Calu3 (cell line): ENCODE measurements at regions not wholly inside any gene's neighbourhood (a gene's known extent, or its start where the extent isn't known, plus 50 kb on each side); places are given as distances from the start of the nearest gene placed in this dataset.

Experiments used
- BruUV-seq: library from RNA; stranded (reverse); fragments of 400-500 nt; replicated peaks from 2 replicates; lab custom pipeline; 2021; lab: Mats Ljungman, UMichigan
- CTCF ChIA-PET: fragments of 300-600 bp; sonication (Branson Sonifier 250); formaldehyde crosslinking; loops from one replicate; lab custom pipeline; 2022; ENCODE audit warnings: antibody characterized with exemption; lab: Charles Lee
- DNase-seq: peaks from one replicate; pipeline ENCODE4 v3.0.0; 2022
- H3K27ac Mint-ChIP-seq: one replicate; pipeline ENCODE4 v1.8.0; 2022; ENCODE audit warnings: mixed read lengths; ENCODE audit not compliant: unreplicated experiment
- H3K27me3 Mint-ChIP-seq: one replicate; pipeline ENCODE4 v1.8.0; 2022; ENCODE audit warnings: mixed read lengths; ENCODE audit not compliant: unreplicated experiment
- H3K36me3 Mint-ChIP-seq: one replicate; pipeline ENCODE4 v1.8.0; 2022; ENCODE audit warnings: mild to moderate bottlenecking, moderate library complexity, mixed read lengths; ENCODE audit not compliant: insufficient read depth, unreplicated experiment
- H3K4me1 Mint-ChIP-seq: one replicate; pipeline ENCODE4 v1.8.0; 2022; ENCODE audit warnings: mild to moderate bottlenecking, low read depth, mixed read lengths; ENCODE audit not compliant: unreplicated experiment
- H3K4me3 Mint-ChIP-seq: one replicate; pipeline ENCODE4 v1.8.0; 2022; ENCODE audit warnings: mild to moderate bottlenecking, low read depth, moderate library complexity, mixed read lengths; ENCODE audit not compliant: unreplicated experiment
- H3K9me3 Mint-ChIP-seq: one replicate; pipeline ENCODE4 v1.8.0; 2022; ENCODE audit warnings: low read depth, mixed read lengths; ENCODE audit not compliant: unreplicated experiment
- CTCF ChIP-seq: fragments of 200-600 bp; IDR thresholded peaks from one replicate; pipeline ENCODE4 v1.8.0; 2022; ENCODE audit warnings: antibody characterized with exemption; ENCODE audit not compliant: unreplicated experiment
- intact Hi-C: fragments of 100-400 bp; cut with micrococcal nuclease; formaldehyde crosslinking; loops from one replicate; pipeline ENCODE4 v1.10.0; 2022; ENCODE audit not compliant: unreplicated experiment

GRCh38 chr5:66513130-66513529 lies 83.1 kb upstream of the MAST4 start:
- no peaks in the 10 kb centered on the region for H3K36me3 Mint-ChIP-seq
- intact Hi-C loops, result no loop called here
- H3K9me3 Mint-ChIP-seq, result no peaks in the 10 kb centered on the region
- no TSS peak for BruUV-seq
- H3K27ac Mint-ChIP-seq, result no peak overlapping the region
- H3K4me1 Mint-ChIP-seq, result no peaks in the 10 kb centered on the region
- no peak for DNase-seq
- no peak for TF ChIP-seq CTCF
- H3K4me3 Mint-ChIP-seq, result no peak overlapping the region
- H3K27me3 Mint-ChIP-seq, result peaks cover 78% of the 10 kb centered on the region
- CTCF ChIA-PET, result no interaction called here

GRCh38 chr5:66515209-66515608 lies 81.0 kb upstream of the MAST4 start:
- Mint-ChIP-seq H3K4me3 (no peak overlapping the region), H3K36me3 (no peaks in the 10 kb centered on the region), H3K27me3 (peaks cover 57% of the 10 kb centered on the region), H3K27ac (no peak overlapping the region), H3K9me3 (no peaks in the 10 kb centered on the region), H3K4me1 (no peaks in the 10 kb centered on the region)
- CTCF ChIA-PET, result no interaction called here
- BruUV-seq, result no TSS peak
- intact Hi-C loops, result no loop called here
- no peak for DNase-seq
- TF ChIP-seq CTCF, result no peak

GRCh38 chr5:66516550-66516949 lies 79.6 kb upstream of the MAST4 start:
- Mint-ChIP-seq H3K27me3 (peaks cover 43% of the 10 kb centered on the region), H3K9me3 (peaks cover 5% of the 10 kb centered on the region), H3K4me1 (no peaks in the 10 kb centered on the region), H3K36me3 (no peaks in the 10 kb centered on the region), H3K27ac (no peak overlapping the region), H3K4me3 (no peak overlapping the region)
- TF ChIP-seq CTCF, result no peak
- CTCF ChIA-PET, result interaction anchor here (0.6 kb wide), 1 partner anchor 145 kb away, joined by 3 read pairs; no protein-coding TSS in a partner anchor
- intact Hi-C loops, result no loop called here
- no TSS peak for BruUV-seq
- DNase-seq, result no peak

GRCh38 chr5:66517351-66517750 lies 78.8 kb upstream of the MAST4 start:
- H3K9me3 Mint-ChIP-seq, result peaks cover 5% of the 10 kb centered on the region
- intact Hi-C loops, result no loop called here
- no TSS peak for BruUV-seq
- no peak for DNase-seq
- no peaks in the 10 kb centered on the region for H3K4me1 Mint-ChIP-seq
- TF ChIP-seq CTCF, result no peak
- CTCF ChIA-PET, result no interaction called here
- no peak overlapping the region for H3K27ac Mint-ChIP-seq
- H3K27me3 Mint-ChIP-seq, result peaks cover 35% of the 10 kb centered on the region
- H3K36me3 Mint-ChIP-seq, result no peaks in the 10 kb centered on the region
- no peak overlapping the region for H3K4me3 Mint-ChIP-seq
